A673 (cell line): ENCODE measurements at regions not wholly inside any gene's neighbourhood (a gene's known extent, or its start where the extent isn't known, plus 50 kb on each side); places are given as distances from the start of the nearest gene placed in this dataset.

Source experiments
- CTCF ChIP-seq: fragments of 300-800, 200-600 bp; sonication (generic); conservative IDR thresholded peaks from 2 replicates; pipeline ENCODE4 v1.5.1; 2017; ENCODE audit warnings: low read depth, mild to moderate bottlenecking, antibody characterized with exemption, low read length, moderate library complexity, mixed read lengths
- EZH2 ChIP-seq: fragments of 200-600 bp; sonication (generic); IDR thresholded peaks from 2 replicates; pipeline ENCODE4 v1.6.1; 2017; ENCODE audit warnings: borderline replicate concordance, low read depth, mild to moderate bottlenecking, mixed read lengths, antibody characterized with exemption, low read length; ENCODE audit not compliant: poor library complexity, severe bottlenecking

GRCh38 chr10:8956400-8956799, 901.9 kb downstream of the GATA3 start:
- TF ChIP-seq CTCF (no peak), EZH2 (no peak)
